ENCODE measurements at regions not wholly inside any gene's neighbourhood (a gene's known extent, or its start where the extent isn't known, plus 50 kb on each side); places are given as distances from the start of the nearest gene placed in this dataset.

GRCh38 chr5:2052687-2053086 is 170.0 kb upstream of the IRX4 start:
- DNase-seq: no peak

- no peak for DNase-seq
Measured at GRCh38 chr5:2049876-2050275, 167.2 kb upstream of the IRX4 start.

- no peak for DNase-seq
Measured at GRCh38 chr5:2048664-2049063, 165.9 kb upstream of the IRX4 start.

- DNase-seq: no peak
Measured at GRCh38 chr5:2047341-2047927, 164.7 kb upstream of the IRX4 start.

GRCh38 chr5:2044041-2044440 is 161.3 kb upstream of the IRX4 start:
- no peak for DNase-seq

- no peak for DNase-seq
Measured at GRCh38 chr5:2039180-2039531, 156.4 kb upstream of the IRX4 start.

- DNase-seq: peak; percentile 32
Measured at GRCh38 chr5:2038321-2039179, 155.8 kb upstream of the IRX4 start.

- no peak for DNase-seq
Measured at GRCh38 chr5:2036885-2037284, 154.2 kb upstream of the IRX4 start.

GRCh38 chr5:2032432-2032831 is 149.7 kb upstream of the IRX4 start:
- DNase-seq: no peak

GRCh38 chr5:2031581-2031980 is 148.9 kb upstream of the IRX4 start:
- DNase-seq: no peak

GRCh38 chr5:2030131-2030530 is 147.4 kb upstream of the IRX4 start:
- DNase-seq: no peak

- no peak for DNase-seq
Measured at GRCh38 chr5:2029206-2029605, 146.5 kb upstream of the IRX4 start.

- no peak for DNase-seq
Measured at GRCh38 chr5:2027790-2028189, 145.1 kb upstream of the IRX4 start.

GRCh38 chr5:2024986-2025721 is 142.4 kb upstream of the IRX4 start:
- no peak for DNase-seq

- no peak for DNase-seq
Measured at GRCh38 chr5:2023196-2023595, 140.5 kb upstream of the IRX4 start.

- DNase-seq: no peak
Measured at GRCh38 chr5:2022436-2022835, 139.7 kb upstream of the IRX4 start.

GRCh38 chr5:2021484-2022176 is 138.9 kb upstream of the IRX4 start:
- no peak for DNase-seq

- no peak for DNase-seq
Measured at GRCh38 chr5:2020730-2021129, 138.0 kb upstream of the IRX4 start.

- DNase-seq: no peak
Measured at GRCh38 chr5:2019716-2020115, 137.0 kb upstream of the IRX4 start.

- no peak for DNase-seq
Measured at GRCh38 chr5:2018390-2018724, 135.6 kb upstream of the IRX4 start.

GRCh38 chr5:2017540-2018389 is 135.0 kb upstream of the IRX4 start:
- DNase-seq: no peak

- DNase-seq: no peak
Measured at GRCh38 chr5:2015961-2016360, 133.2 kb upstream of the IRX4 start.

Measured in activated T-cell treated with anti-CD3 and anti-CD28 coated beads for 4 hours (primary cell).